Spleen (tissue), 11 donors: ENCODE measurements at regions not wholly inside any gene's neighbourhood (a gene's known extent, or its start where the extent isn't known, plus 50 kb on each side); places are given as distances from the start of the nearest gene placed in this dataset.
A peak's percentile ranks its signal among the peaks of the same experiment; 100 is the strongest.

Source experiments
- DNase-seq: peaks from one replicate; pipeline ENCODE4 v3.0.0-alpha.2; 2020
- H3K27ac ChIP-seq, 8 donors: fragments of 200-600 bp; sonication (generic) in 7 of 8; 1 replicate in 4 of 8; 2 replicates in 4 of 8; pipeline versions ENCODE4 v1.5.0 to v1.8.0; 2016 to 2021; ENCODE audit warnings: inconsistent platforms in 4 of 8, mild to moderate bottlenecking in 4 of 8, moderate library complexity in 1 of 8
- H3K27me3 ChIP-seq, 7 donors: fragments of 200-600 bp; sonication (generic) in 6 of 7; replicated peaks in 1 of 7; 1 replicate in 4 of 7; 2 replicates in 3 of 7; pipeline versions ENCODE4 v1.5.0 to v1.8.0; 2016 to 2021; ENCODE audit warnings: inconsistent platforms in 3 of 7, mild to moderate bottlenecking in 1 of 7
- H3K36me3 ChIP-seq, 6 donors: fragments of 200-600 bp; sonication (generic) in 5 of 6; 1 replicate in 4 of 6; 2 replicates in 2 of 6; pipeline versions ENCODE4 v1.5.0 to v1.8.0; 2016 to 2021; ENCODE audit warnings: inconsistent platforms in 2 of 6
- H3K4me1 ChIP-seq, 6 donors: fragments of 200-600 bp; sonication (generic) in 5 of 6; 1 replicate in 3 of 6; 2 replicates in 3 of 6; pipeline versions ENCODE4 v1.5.0 to v1.8.0; 2016 to 2021; ENCODE audit warnings: inconsistent platforms in 3 of 6
- H3K4me3 ChIP-seq, 8 donors: fragments of 200-600 bp; sonication (generic) in 7 of 8; 1 replicate in 4 of 8; 2 replicates in 4 of 8; pipeline versions ENCODE4 v1.5.0 to v1.8.0; 2016 to 2021; ENCODE audit warnings: inconsistent platforms in 4 of 8, mild to moderate bottlenecking in 4 of 8, moderate library complexity in 2 of 8
- H3K9me3 ChIP-seq, 8 donors: fragments of 200-600 bp; sonication (generic) in 7 of 8; 1 replicate in 4 of 8; 2 replicates in 4 of 8; pipeline versions ENCODE4 v1.5.0 to v1.8.0; 2016 to 2021; ENCODE audit warnings: inconsistent platforms in 4 of 8
- POLR2A ChIP-seq, 3 donors: fragments of 450-650 bp; IDR thresholded peaks; one replicate each; pipeline ENCODE4 v1.5.1; 2017; ENCODE audit warnings: antibody characterized with exemption in 3 of 3, mild to moderate bottlenecking in 1 of 3
- POLR2AphosphoS5 ChIP-seq, 3 donors: sonication (generic); formaldehyde crosslinking; IDR thresholded peaks; one replicate each; pipeline ENCODE4 v1.5.1; 2017; ENCODE audit warnings: antibody characterized with exemption in 3 of 3
- WGBS, 5 donors: extraction: QIAGEN DNeasy Blood & Tissue Kit in 3 of 5; methylation state at CpG; one replicate each; pipeline versions ENCODE4 v1.1.5 to v1.1.7; 2013 to 2018; 5-methylcytosine and 5-hydroxymethylcytosine counted together
- intact Hi-C: fragments of 100-400 bp; cut with DNase I; formaldehyde crosslinking; loops from one replicate; pipeline ENCODE4 v1.15.0; 2023; ENCODE audit warnings: low total_unique reads
- TF ChIP-seq, protein P1 (sequence below), 11 experiments: fragments of 200-600 bp in 7 of 11; fragments of 450-650 bp in 4 of 11; sonication (generic) in 4 of 11; IDR thresholded peaks in 8 of 11; conservative IDR thresholded peaks in 3 of 11; 1 replicate in 7 of 11; 2 replicates in 4 of 11; pipeline versions ENCODE4 v1.4.0 to v1.8.0; 2016 to 2021; ENCODE audit warnings: antibody characterized with exemption in 11 of 11, inconsistent platforms in 4 of 11, mild to moderate bottlenecking in 1 of 11
- donor health status: healthy with polysubstance abuse.
- donor health status: DM: no; HTN: no; CAD: no; lungs with moderate emphysema.
- donor health status: DM: no; HTN: no; CAD: no.
- donor health status: Bipolar disorder and iron deficiency.
- donor health status: healthy.
- donor health status: DM: no; HTN: no; CAD: no.
- donor health status: DM: yes; HTN: yes; CAD: no.

DNA sequence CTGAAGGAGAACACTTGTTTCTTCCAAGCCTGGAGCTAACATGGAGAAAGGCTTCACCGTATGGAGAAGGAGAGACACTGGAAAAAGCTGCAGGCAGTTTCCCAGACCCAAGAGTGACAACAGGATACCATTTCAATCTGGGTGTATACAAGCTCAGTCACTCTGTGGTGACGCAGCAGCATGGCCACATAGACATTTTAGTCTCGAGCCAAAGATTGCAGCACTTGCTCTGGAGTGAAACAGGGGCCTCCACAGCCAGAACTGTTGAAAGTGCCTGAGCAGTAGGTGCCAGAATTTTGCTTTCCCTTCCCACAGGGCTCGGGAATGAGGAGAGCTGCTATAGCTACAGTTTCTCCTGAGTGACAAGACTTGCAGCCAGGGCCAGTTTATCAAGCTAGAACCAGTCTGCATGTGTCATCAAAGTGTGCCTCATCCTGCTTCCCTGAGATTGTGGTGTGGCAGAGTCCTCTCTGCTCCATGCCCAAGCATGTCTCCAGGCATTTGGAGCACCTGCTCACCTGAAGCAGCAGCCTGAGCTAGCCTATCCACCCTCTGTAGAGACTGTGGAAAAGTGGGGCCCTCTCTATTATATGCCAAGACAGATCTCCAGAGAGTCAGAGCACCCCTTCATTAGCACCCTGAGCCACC lies 234.6 kb upstream of the CDH19 start:
- H3K36me3 ChIP-seq = no peaks in the 10 kb centered on the region
- peak; percentile 28 for DNase-seq
- intact Hi-C loops = no loop called here
- peaks cover 0 to 5% (median 0%) of the 10 kb centered on the region in 8 donors for H3K9me3 ChIP-seq
- no peak overlapping the region for H3K27ac ChIP-seq
- H3K27me3 ChIP-seq = no peaks in the 10 kb centered on the region
- 66 to 89% (median 79%) methylated on average over 3 to 4 of the region's 4 CpGs for WGBS, 5 donors
- no peak for TF ChIP-seq POLR2A (IDR thresholded peaks at IDR 0.05)
- H3K4me1 ChIP-seq = no peaks in the 10 kb centered on the region
- H3K4me3 ChIP-seq = no peak overlapping the region

DNA sequence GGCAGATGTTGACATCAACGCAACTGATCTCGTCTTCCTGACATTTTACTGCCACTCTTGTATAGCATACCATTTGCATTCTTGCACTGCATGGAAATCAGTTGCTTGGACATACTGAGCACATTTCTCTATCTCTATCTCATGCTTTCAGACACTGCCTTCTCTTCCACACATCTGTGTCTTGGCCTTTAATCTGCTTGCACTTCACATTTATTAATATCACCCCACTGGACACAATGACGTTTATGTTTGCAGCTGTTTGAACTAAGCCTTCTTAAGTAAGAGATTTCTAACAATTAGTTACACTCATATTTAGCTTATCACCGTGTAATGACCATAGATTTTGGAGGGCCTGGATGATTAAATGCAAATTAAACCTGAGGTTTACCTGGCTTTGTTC lies 229.8 kb upstream of the CDH19 start:
- 72 to 88% (median 81%) methylated on average over 4 of the region's 4 CpGs for WGBS, 5 donors
- TF ChIP-seq, protein P1, sequence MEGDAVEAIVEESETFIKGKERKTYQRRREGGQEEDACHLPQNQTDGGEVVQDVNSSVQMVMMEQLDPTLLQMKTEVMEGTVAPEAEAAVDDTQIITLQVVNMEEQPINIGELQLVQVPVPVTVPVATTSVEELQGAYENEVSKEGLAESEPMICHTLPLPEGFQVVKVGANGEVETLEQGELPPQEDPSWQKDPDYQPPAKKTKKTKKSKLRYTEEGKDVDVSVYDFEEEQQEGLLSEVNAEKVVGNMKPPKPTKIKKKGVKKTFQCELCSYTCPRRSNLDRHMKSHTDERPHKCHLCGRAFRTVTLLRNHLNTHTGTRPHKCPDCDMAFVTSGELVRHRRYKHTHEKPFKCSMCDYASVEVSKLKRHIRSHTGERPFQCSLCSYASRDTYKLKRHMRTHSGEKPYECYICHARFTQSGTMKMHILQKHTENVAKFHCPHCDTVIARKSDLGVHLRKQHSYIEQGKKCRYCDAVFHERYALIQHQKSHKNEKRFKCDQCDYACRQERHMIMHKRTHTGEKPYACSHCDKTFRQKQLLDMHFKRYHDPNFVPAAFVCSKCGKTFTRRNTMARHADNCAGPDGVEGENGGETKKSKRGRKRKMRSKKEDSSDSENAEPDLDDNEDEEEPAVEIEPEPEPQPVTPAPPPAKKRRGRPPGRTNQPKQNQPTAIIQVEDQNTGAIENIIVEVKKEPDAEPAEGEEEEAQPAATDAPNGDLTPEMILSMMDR (IDR thresholded peaks at IDR 0.05 in 8 of 11, conservative IDR thresholded peaks at IDR 0.05 in 3 of 11) = no peak
- no peak for TF ChIP-seq POLR2AphosphoS5 (IDR thresholded peaks at IDR 0.05)
- TF ChIP-seq POLR2A (IDR thresholded peaks at IDR 0.05) = no peak
- H3K27ac ChIP-seq = no peak overlapping the region
- no peak overlapping the region for H3K4me3 ChIP-seq
- H3K9me3 ChIP-seq = peaks cover 0 to 17% (median 0%) of the 10 kb centered on the region in 8 donors
- intact Hi-C loops = no loop called here
- no peaks in the 10 kb centered on the region for H3K4me1 ChIP-seq
- H3K27me3 ChIP-seq = no peaks in the 10 kb centered on the region
- H3K36me3 ChIP-seq = no peaks in the 10 kb centered on the region
- DNase-seq = no peak

DNA sequence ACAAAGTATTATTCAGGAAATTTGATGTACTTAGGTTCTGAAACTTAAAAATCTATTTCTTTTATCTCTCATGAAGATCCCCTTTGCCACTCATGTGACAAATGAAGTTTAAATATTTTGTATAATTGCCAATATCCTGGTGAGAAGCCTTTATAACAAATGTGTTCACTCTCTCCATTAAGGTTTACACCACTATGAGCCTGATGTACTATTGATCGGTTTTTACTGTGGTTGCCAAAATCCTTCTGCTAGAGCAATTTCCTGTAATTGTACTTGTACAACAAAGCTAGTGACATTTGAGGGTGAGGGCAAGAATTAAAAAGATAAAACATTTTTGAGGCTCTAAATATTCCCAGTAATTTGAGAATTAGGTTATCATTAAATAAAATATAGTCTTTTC lies 222.3 kb upstream of the CDH19 start:
- Histone ChIP-seq H3K9me3 (peaks cover 0 to 12% (median 0%) of the 10 kb centered on the region in 8 donors), H3K27me3 (no peaks in the 10 kb centered on the region), H3K4me1 (no peaks in the 10 kb centered on the region), H3K4me3 (no peak overlapping the region), H3K36me3 (no peaks in the 10 kb centered on the region), H3K27ac (no peak overlapping the region)
- TF ChIP-seq, protein P1 (IDR thresholded peaks at IDR 0.05 in 8 of 11, conservative IDR thresholded peaks at IDR 0.05 in 3 of 11) = no peak
- TF ChIP-seq POLR2AphosphoS5 (IDR thresholded peaks at IDR 0.05) = no peak
- TF ChIP-seq POLR2A (IDR thresholded peaks at IDR 0.05) = no peak
- DNase-seq = no peak
- intact Hi-C loops = no loop called here
- WGBS, 5 donors = 53 to 68% (median 63%) methylated on average over 1 of the region's 1 CpG

DNA sequence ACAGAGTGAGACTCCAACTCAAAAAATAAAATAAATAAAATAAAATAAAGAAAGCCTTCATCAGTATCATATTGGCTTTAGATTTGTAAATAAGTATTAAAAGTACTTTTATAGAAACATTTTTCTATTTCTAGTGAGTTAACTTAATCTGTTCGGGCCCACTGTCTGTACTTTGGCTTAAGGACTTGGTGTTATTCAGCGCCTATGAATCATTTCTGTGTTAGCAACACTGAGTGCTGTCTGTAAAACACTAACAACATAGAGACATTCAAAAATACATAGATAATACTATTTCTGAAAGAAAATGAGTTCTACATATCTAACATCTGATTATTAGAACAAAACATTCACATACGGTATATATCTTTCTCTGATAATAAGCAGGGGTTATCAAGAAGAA lies 221.5 kb upstream of the CDH19 start:
- Histone ChIP-seq H3K9me3 (peaks cover 0 to 12% (median 0%) of the 10 kb centered on the region in 8 donors), H3K4me3 (no peak overlapping the region), H3K27me3 (no peaks in the 10 kb centered on the region), H3K27ac (no peak overlapping the region), H3K4me1 (no peaks in the 10 kb centered on the region), H3K36me3 (no peaks in the 10 kb centered on the region)
- WGBS, 5 donors = 88 to 96% (median 91%) methylated on average over 3 of the region's 3 CpGs
- no peak for DNase-seq
- intact Hi-C loops = no loop called here
- TF ChIP-seq POLR2AphosphoS5 (IDR thresholded peaks at IDR 0.05) (no peak), POLR2A (IDR thresholded peaks at IDR 0.05) (no peak)
- TF ChIP-seq, protein P1 (IDR thresholded peaks at IDR 0.05 in 8 of 11, conservative IDR thresholded peaks at IDR 0.05 in 3 of 11) = no peak
